GM18519 (cell line): ENCODE measurements at regions not wholly inside any gene's neighbourhood (a gene's known extent, or its start where the extent isn't known, plus 50 kb on each side); places are given as distances from the start of the nearest gene placed in this dataset.
"Not testable (repeated sequence)": the region's sequence is repeated elsewhere in the genome, so short reads cannot be mapped to it uniquely, and the experiment has no call there.

Source experiments
- ATAC-seq: cut with Tn5 transposase; IDR thresholded peaks from one replicate; pipeline ENCODE4 v1.9.1; 2021; ENCODE audit warnings: mild to moderate bottlenecking, moderate library complexity; ENCODE audit not compliant: unreplicated experiment, low FRiP score

GRCh38 chr10:5576780-5577624, 52.2 kb downstream of the CALML3 start:
- ATAC-seq, result no peak

DNA sequence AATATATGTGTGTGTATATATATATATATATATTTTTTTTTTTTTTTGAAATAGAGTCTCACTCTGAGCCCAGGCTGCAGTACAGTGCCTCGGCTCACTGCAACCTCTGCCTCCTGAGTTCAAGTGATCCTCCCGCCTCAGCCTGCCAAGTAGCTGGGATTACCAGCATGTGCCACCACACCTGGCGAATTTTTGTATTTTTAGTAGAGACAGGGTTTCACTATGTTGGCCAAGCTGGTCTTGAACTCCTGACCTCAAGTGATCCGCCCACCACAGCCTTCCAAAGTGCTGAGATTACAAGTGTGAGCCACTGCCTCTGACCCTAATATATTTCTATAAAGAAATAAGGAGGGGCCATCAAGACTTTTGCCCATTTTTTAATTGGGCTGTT, 55.3 kb downstream of the CALML3 start:
- not testable (repeated sequence) for ATAC-seq

GRCh38 chr10:5581670-5582566, 57.2 kb downstream of the CALML3 start:
- ATAC-seq, result peak; percentile 62

- no peak for ATAC-seq
These were observed 58.0 kb downstream of the CALML3 start for GRCh38 chr10:5582736-5583135.

DNA sequence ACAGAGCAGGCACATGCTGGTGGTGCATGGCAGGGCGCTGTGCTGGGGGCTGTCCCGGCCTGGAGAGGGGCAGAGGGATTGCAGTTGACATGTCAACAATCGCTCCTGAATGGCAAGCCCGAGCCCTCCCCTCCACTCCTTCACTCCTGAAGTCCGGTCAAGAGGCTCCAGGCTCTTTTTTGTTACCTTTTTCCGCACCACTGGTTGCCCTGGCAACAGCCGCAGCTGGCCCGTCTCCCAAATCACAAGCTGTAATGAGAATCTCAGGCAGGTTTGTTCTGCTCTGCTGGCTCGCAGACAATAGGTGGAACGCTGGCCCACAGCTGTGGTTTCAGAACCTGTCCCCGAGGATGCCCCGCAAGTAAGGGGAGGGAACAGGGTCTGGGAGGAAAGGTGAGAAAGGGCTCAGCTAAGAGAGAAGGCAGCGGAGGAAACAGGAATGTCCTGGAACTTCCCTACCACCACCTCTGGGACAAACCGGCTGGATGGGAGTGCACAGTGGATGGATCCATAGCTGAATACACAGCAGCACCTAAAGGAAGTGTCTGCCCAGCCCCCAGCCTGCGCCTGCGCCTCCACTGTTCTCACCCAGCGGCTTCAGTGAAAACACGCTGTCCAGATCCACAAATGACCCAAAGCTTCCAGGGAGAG, 58.9 kb downstream of the CALML3 start:
- ATAC-seq, result no peak

- ATAC-seq, result no peak
These were observed 60.2 kb downstream of the CALML3 start for GRCh38 chr10:5584895-5585516.

DNA sequence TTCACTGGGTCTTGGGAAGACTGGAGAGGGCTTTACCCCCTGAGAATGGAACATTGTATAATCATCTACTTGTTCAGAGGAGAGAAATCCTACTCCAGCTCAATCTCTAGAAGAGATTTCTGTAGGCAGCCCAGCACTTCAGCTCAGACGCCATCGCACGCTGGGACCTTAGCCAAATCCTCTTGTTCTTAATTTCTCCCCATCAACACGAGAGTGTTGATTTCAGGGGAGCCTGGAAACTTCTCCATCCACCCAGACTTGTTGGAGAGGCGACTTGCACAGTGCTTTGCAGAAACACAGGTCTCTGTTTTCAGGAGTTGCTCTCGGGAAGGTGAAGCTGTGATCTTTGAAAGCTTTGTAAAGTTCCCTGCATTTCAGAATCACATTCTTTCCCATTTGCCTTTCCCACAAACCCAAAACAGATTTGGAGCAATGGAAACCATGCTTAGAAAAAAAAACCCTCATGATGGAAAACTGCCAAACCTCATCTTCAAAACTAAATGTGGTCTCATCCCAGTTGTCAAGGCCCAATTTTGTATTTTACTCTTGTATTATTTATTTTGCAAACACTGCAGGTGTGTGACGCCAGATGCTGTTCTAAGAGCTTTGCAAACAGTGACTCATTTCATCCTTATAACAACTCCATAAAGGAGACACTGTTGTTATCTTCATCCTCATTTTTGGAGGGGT, 60.9 kb downstream of the CALML3 start:
- no peak for ATAC-seq

GRCh38 chr10:5587151-5588079, 62.7 kb downstream of the CALML3 start:
- no peak for ATAC-seq

- ATAC-seq, result no peak
These were observed 63.3 kb downstream of the CALML3 start for GRCh38 chr10:5588080-5588453.

DNA sequence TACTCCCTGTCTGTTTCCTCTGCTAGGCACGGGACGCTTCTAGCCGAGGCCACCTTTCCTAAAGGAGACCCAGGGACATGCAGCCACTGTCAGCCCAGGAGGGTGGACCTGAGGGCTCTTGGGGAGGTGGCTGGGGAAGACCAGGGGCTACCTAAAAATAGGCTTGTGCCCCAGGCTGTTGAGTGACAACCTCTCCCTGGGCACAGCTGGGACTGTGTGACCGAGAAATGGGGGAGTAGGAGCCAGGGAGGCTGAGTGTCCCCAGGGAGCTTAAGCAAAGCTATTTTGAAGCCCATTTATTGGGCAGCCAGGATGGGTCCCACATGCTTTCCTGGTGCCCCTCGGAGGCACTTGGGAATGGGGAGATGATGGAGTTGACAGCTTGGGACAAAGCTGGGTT, 63.8 kb downstream of the CALML3 start:
- ATAC-seq, result no peak
